PC-9 (cell line): ENCODE measurements at regions not wholly inside any gene's neighbourhood (a gene's known extent, or its start where the extent isn't known, plus 50 kb on each side); places are given as distances from the start of the nearest gene placed in this dataset.

Experiments used
- EZH2 ChIP-seq: fragments of 200-600 bp; sonication (generic); IDR thresholded peaks from 2 replicates; pipeline ENCODE4 v1.8.0; 2017; ENCODE audit warnings: antibody characterized with exemption, low read depth
- TF ChIP-seq, protein P1 (sequence below): fragments of 200-600 bp; sonication (generic); conservative IDR thresholded peaks from 2 replicates; pipeline ENCODE4 v1.6.1; 2017; ENCODE audit warnings: mixed run types, antibody characterized with exemption, mild to moderate bottlenecking, moderate library complexity

DNA sequence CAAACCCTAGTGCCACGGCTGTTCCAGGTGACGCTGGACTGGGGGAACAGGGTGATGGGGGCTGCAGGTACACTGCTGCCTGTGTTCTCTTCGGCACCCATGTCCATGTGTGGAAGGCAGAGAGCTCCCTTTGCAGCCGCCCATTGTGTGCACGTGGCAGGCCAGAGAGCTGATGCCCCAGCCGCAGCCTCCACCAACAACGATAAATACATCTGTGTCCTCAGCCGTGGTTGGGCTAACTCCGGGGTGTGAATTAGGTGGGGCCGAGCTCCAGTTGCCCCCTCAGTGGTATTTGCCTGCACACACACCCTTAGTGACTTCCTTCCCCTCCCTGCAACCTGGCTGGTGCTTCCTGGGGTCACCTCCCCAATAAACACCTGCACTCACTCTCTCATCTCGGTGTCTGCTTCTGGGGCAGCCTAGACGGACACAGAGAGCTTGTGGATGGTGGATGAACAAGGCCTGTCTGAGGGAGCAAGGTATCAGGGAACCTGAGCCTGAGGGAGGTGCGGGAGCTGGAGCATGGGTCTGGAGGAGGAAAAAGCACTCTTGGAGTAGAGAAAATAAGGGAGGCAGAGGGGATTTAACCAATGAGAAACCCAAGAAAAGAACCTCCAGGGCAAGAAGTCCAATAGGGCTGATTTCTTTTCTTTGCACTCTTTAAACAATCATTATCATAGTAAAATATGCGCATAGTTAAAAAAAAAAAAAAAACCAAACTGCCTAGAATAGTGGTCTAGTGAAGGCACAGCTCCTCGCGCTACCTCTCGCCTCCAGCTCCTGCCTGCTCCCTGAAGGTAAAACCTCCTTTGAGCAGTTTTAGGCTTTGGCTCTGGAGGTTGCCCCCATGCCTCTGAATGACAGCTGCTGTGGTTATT, 112.6 kb downstream of the ZNF664 start:
- TF ChIP-seq, protein P1, sequence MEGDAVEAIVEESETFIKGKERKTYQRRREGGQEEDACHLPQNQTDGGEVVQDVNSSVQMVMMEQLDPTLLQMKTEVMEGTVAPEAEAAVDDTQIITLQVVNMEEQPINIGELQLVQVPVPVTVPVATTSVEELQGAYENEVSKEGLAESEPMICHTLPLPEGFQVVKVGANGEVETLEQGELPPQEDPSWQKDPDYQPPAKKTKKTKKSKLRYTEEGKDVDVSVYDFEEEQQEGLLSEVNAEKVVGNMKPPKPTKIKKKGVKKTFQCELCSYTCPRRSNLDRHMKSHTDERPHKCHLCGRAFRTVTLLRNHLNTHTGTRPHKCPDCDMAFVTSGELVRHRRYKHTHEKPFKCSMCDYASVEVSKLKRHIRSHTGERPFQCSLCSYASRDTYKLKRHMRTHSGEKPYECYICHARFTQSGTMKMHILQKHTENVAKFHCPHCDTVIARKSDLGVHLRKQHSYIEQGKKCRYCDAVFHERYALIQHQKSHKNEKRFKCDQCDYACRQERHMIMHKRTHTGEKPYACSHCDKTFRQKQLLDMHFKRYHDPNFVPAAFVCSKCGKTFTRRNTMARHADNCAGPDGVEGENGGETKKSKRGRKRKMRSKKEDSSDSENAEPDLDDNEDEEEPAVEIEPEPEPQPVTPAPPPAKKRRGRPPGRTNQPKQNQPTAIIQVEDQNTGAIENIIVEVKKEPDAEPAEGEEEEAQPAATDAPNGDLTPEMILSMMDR, result no peak
- TF ChIP-seq EZH2, result no peak
